ENCODE measurements at regions not wholly inside any gene's neighbourhood (a gene's known extent, or its start where the extent isn't known, plus 50 kb on each side); places are given as distances from the start of the nearest gene placed in this dataset.
"Not testable (repeated sequence)": the region's sequence is repeated elsewhere in the genome, so short reads cannot be mapped to it uniquely, and the experiment has no call there.

GRCh38 chr17:30639391-30639790, 162.2 kb downstream of the GOSR1 start:
- not testable (repeated sequence) for TF ChIP-seq CTCF (IDR thresholded peaks at IDR 0.05; ENCODE audit: insufficient read depth, low read length); POLR2AphosphoS5 (IDR thresholded peaks at IDR 0.05; ENCODE audit: low read depth); GABPA (IDR thresholded peaks at IDR 0.05; ENCODE audit: low read depth); REST (IDR thresholded peaks at IDR 0.05; ENCODE audit: insufficient replicate concordance, low read depth)
